H9 (cell line): ENCODE measurements at regions not wholly inside any gene's neighbourhood (a gene's known extent, or its start where the extent isn't known, plus 50 kb on each side); places are given as distances from the start of the nearest gene placed in this dataset.

Experiments
- DNase-seq: peaks from one replicate; pipeline ENCODE4 v3.0.0-alpha.2; 2017
- H2AFZ ChIP-seq: one replicate; pipeline ENCODE4 v1.6.1; 2013; ENCODE audit warnings: mild to moderate bottlenecking, low read length, control low read depth, moderate library complexity
- H2AK5ac ChIP-seq: 2 replicates; pipeline ENCODE4 v1.6.1; 2013; ENCODE audit warnings: low read length, control low read depth, mixed read lengths; ENCODE audit not compliant: insufficient read length
- H2BK120ac ChIP-seq: one replicate; pipeline ENCODE4 v1.6.1; 2013; ENCODE audit warnings: low read depth, mild to moderate bottlenecking, low read length, control low read depth, inconsistent platforms; ENCODE audit not compliant: poor library complexity, severe bottlenecking
- H2BK12ac ChIP-seq: 2 replicates; pipeline ENCODE4 v1.6.1; 2013; ENCODE audit warnings: low read length, control low read depth, mixed read lengths, low read depth; ENCODE audit not compliant: insufficient read length
- H2BK15ac ChIP-seq: 2 replicates; pipeline ENCODE4 v1.6.1; 2013; ENCODE audit warnings: low read depth, low read length, control low read depth
- H2BK20ac ChIP-seq: one replicate; pipeline ENCODE4 v1.6.1; 2013; ENCODE audit warnings: low read depth, mild to moderate bottlenecking, low read length, control low read depth, inconsistent platforms; ENCODE audit not compliant: poor library complexity, severe bottlenecking
- H2BK5ac ChIP-seq: 2 replicates; pipeline ENCODE4 v1.6.1; 2013; ENCODE audit warnings: low read length, control low read depth, mixed read lengths; ENCODE audit not compliant: insufficient read length
- H3K14ac ChIP-seq: 2 replicates; pipeline ENCODE4 v1.6.1; 2013; ENCODE audit warnings: low read length, control low read depth; ENCODE audit not compliant: insufficient read depth
- H3K18ac ChIP-seq: 2 replicates; pipeline ENCODE4 v1.6.1; 2013; ENCODE audit warnings: low read depth, mild to moderate bottlenecking, mixed read lengths, low read length, control low read depth; ENCODE audit not compliant: insufficient read length
- H3K23ac ChIP-seq: 2 replicates; pipeline ENCODE4 v1.6.1; 2013; ENCODE audit warnings: low read length, control low read depth, mixed read lengths, low read depth; ENCODE audit not compliant: insufficient read length
- H3K23me2 ChIP-seq: 2 replicates; pipeline ENCODE4 v1.6.1; 2013; ENCODE audit warnings: low read depth, mild to moderate bottlenecking, mixed read lengths, low read length, control low read depth; ENCODE audit not compliant: insufficient read length, poor library complexity, severe bottlenecking
- H3K27ac ChIP-seq: 2 replicates; pipeline ENCODE4 v1.5.1; 2013; ENCODE audit warnings: low read length, control low read depth, mixed read lengths, low read depth; ENCODE audit not compliant: insufficient read length
- H3K27me3 ChIP-seq: 2 replicates; pipeline ENCODE4 v1.6.1; 2013; ENCODE audit warnings: low read length, control low read depth, inconsistent platforms; ENCODE audit not compliant: insufficient read depth
- H3K4ac ChIP-seq: 2 replicates; pipeline ENCODE4 v1.6.1; 2013; ENCODE audit warnings: low read depth, mild to moderate bottlenecking, control low read depth, inconsistent platforms, low read length, moderate library complexity
- H3K4me1 ChIP-seq: 2 replicates; pipeline ENCODE4 v1.6.1; 2013; ENCODE audit warnings: low read length, control low read depth, inconsistent platforms; ENCODE audit not compliant: insufficient read depth
- H3K4me2 ChIP-seq: 2 replicates; pipeline ENCODE4 v1.6.1; 2013; ENCODE audit warnings: low read length, control low read depth, mixed read lengths; ENCODE audit not compliant: insufficient read length, insufficient read depth
- H3K56ac ChIP-seq: 2 replicates; pipeline ENCODE4 v1.6.1; 2013; ENCODE audit warnings: low read depth, mild to moderate bottlenecking, mixed read lengths, low read length, control low read depth; ENCODE audit not compliant: insufficient read length
- H3K79me1 ChIP-seq: 2 replicates; pipeline ENCODE4 v1.6.1; 2013; ENCODE audit warnings: low read depth, mild to moderate bottlenecking, moderate library complexity, low read length, control low read depth, inconsistent platforms; ENCODE audit not compliant: insufficient read depth, poor library complexity, severe bottlenecking
- H3K79me2 ChIP-seq: 2 replicates; pipeline ENCODE4 v1.6.1; 2013; ENCODE audit warnings: low read length, control low read depth, inconsistent platforms; ENCODE audit not compliant: insufficient read depth
- H3K9ac ChIP-seq: 2 replicates; pipeline ENCODE4 v1.6.1; 2013; ENCODE audit warnings: low read length, control low read depth, mixed read lengths; ENCODE audit not compliant: insufficient read length; ENCODE audit errors: extremely low read depth
- H3K9me3 ChIP-seq: one replicate; pipeline ENCODE4 v1.6.1; 2013; ENCODE audit warnings: low read depth, low read length, inconsistent platforms; ENCODE audit not compliant: control insufficient read depth
- H3T11ph ChIP-seq: one replicate; pipeline ENCODE4 v1.6.1; 2013; ENCODE audit warnings: mild to moderate bottlenecking, low read length, control low read depth, inconsistent platforms
- H4K20me1 ChIP-seq: one replicate; pipeline ENCODE4 v1.6.1; 2013; ENCODE audit not compliant: control insufficient read depth, insufficient read length, insufficient read depth
- H4K5ac ChIP-seq: 2 replicates; pipeline ENCODE4 v1.6.1; 2013; ENCODE audit warnings: low read depth, mild to moderate bottlenecking, mixed read lengths, low read length, control low read depth; ENCODE audit not compliant: insufficient read length
- H4K8ac ChIP-seq: replicated peaks from 2 replicates; pipeline ENCODE4 v1.6.1; 2013; ENCODE audit warnings: low read length, control low read depth, mixed read lengths, low read depth; ENCODE audit not compliant: insufficient read length
- H4K91ac ChIP-seq: 2 replicates; pipeline ENCODE4 v1.6.1; 2013; ENCODE audit warnings: low read depth, mild to moderate bottlenecking, moderate library complexity, mixed read lengths, low read length, control low read depth; ENCODE audit not compliant: insufficient read length
- H3K27ac Mint-ChIP-seq, 3 experiments: 2 replicates in 2 of 3; 3 replicates in 1 of 3; pipeline ENCODE4 v1.8.0; 2020 to 2021; ENCODE audit warnings: mixed read lengths in 3 of 3, mild to moderate bottlenecking in 1 of 3, moderate library complexity in 1 of 3
- H3K27me3 Mint-ChIP-seq: 2 replicates; pipeline ENCODE4 v1.8.0; 2021; ENCODE audit warnings: low read depth, mild to moderate bottlenecking, moderate library complexity, mixed read lengths
- H3K36me3 Mint-ChIP-seq, 3 experiments: 2 replicates in 2 of 3; 3 replicates in 1 of 3; pipeline ENCODE4 v1.8.0; 2020 to 2021; ENCODE audit warnings: low read depth in 3 of 3, mixed read lengths in 3 of 3; ENCODE audit not compliant: insufficient read depth in 1 of 3
- H3K4me1 Mint-ChIP-seq, 2 experiments: 2 replicates each; pipeline ENCODE4 v1.8.0; 2020; ENCODE audit warnings: mixed read lengths in 2 of 2
- H3K4me3 Mint-ChIP-seq, 2 experiments: 2 replicates in 1 of 2; 3 replicates in 1 of 2; pipeline ENCODE4 v1.8.0; 2020 to 2021; ENCODE audit warnings: mild to moderate bottlenecking in 2 of 2, mixed read lengths in 2 of 2, moderate library complexity in 1 of 2
- H3K9me3 Mint-ChIP-seq, 2 experiments: 2 replicates in 1 of 2; 3 replicates in 1 of 2; pipeline ENCODE4 v1.8.0; 2020; ENCODE audit warnings: mild to moderate bottlenecking in 2 of 2, mixed read lengths in 2 of 2, moderate library complexity in 1 of 2
- WGBS: extraction: QIAGEN DNeasy Blood & Tissue Kit; methylation state at CpG from one replicate; pipeline ENCODE4 v1.1.7; 2013; ENCODE audit warnings: missing lambda C conversion rate, low lambda C conversion rate, mixed read lengths; ENCODE audit not compliant: insufficient read length; ENCODE audit errors: extremely low coverage; 5-methylcytosine and 5-hydroxymethylcytosine counted together
- TF ChIP-seq, protein P1 (sequence below): fragments of 200-600 bp; sonication (generic); conservative IDR thresholded peaks from 3 replicates; pipeline ENCODE4 v1.8.0; 2021; ENCODE audit warnings: antibody characterized with exemption, mild to moderate bottlenecking

DNA sequence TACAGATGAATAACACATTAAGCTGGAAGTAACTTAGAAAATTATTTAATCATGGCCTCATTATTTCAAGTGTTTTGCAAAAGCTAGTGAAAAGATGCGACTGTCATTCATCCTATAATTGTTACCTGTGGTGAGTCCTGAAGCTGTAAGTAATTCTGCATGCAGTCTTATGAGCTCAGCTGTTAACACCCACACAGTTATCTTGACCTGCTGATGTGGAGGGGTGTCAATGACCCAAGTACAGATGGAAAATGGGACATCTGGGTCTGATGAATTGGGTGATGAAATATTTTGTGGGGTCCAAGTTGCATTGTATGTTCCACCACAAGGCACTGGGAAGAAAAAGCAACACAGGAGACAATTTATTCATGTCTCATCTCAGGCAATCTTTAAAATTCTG is 68.9 kb downstream of the OR13A1 start:
- Histone ChIP-seq H4K8ac (no peak overlapping the region), H3K18ac (no peak overlapping the region), H2BK120ac (no peak overlapping the region), H3K23me2 (no peaks in the 10 kb centered on the region), H3T11ph (no peak overlapping the region), H3K9ac (no peak overlapping the region), H3K23ac (no peak overlapping the region), H3K14ac (no peak overlapping the region), H3K79me2 (no peaks in the 10 kb centered on the region), H3K79me1 (no peaks in the 10 kb centered on the region), H2BK12ac (no peak overlapping the region), H3K4me1 (peaks cover 3% of the 10 kb centered on the region; the same call in 1 of the 2 replicates), H3K9me3 (no peaks in the 10 kb centered on the region), H2BK15ac (no peak overlapping the region), H2AFZ (no peak overlapping the region), H3K27ac (no peak overlapping the region), H2BK5ac (no peak overlapping the region), H4K20me1 (no peaks in the 10 kb centered on the region), H2AK5ac (no peak overlapping the region), H2BK20ac (no peak overlapping the region), H4K91ac (no peak overlapping the region), H3K4ac (no peak overlapping the region), H4K5ac (no peak overlapping the region), H3K4me2 (no peak overlapping the region), H3K27me3 (no peaks in the 10 kb centered on the region), H3K56ac (no peak overlapping the region)
- Mint-ChIP-seq H3K4me1 (peaks cover 11 to 12% of the 10 kb centered on the region in 2 experiments), H3K27ac (no peak overlapping the region), H3K36me3 (peaks cover 0 to 6% (median 0%) of the 10 kb centered on the region in 3 experiments; a peak in 2 of 7 replicates), H3K4me3 (no peak overlapping the region), H3K9me3 (peaks cover 0 to 8% of the 10 kb centered on the region in 2 experiments; a peak in 1 of 5 replicates), H3K27me3 (peaks cover 5% of the 10 kb centered on the region)
- TF ChIP-seq, protein P1, sequence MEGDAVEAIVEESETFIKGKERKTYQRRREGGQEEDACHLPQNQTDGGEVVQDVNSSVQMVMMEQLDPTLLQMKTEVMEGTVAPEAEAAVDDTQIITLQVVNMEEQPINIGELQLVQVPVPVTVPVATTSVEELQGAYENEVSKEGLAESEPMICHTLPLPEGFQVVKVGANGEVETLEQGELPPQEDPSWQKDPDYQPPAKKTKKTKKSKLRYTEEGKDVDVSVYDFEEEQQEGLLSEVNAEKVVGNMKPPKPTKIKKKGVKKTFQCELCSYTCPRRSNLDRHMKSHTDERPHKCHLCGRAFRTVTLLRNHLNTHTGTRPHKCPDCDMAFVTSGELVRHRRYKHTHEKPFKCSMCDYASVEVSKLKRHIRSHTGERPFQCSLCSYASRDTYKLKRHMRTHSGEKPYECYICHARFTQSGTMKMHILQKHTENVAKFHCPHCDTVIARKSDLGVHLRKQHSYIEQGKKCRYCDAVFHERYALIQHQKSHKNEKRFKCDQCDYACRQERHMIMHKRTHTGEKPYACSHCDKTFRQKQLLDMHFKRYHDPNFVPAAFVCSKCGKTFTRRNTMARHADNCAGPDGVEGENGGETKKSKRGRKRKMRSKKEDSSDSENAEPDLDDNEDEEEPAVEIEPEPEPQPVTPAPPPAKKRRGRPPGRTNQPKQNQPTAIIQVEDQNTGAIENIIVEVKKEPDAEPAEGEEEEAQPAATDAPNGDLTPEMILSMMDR, result no peak
- WGBS, result no CpG with 5 or more reads among the region's 1 CpG
- no peak for DNase-seq
